K562 (cell line): ENCODE measurements at regions not wholly inside any gene's neighbourhood (a gene's known extent, or its start where the extent isn't known, plus 50 kb on each side); places are given as distances from the start of the nearest gene placed in this dataset.
"Not testable (repeated sequence)": the region's sequence is repeated elsewhere in the genome, so short reads cannot be mapped to it uniquely, and the experiment has no call there.

Source experiments
- ATAC-seq: fragments of 200-7000 bp; cut with Tn5 transposase; 3 replicates; pipeline ENCODE4 v1.9.1; 2020; ENCODE audit warnings: moderate library complexity
- BruUV-seq: library from RNA; stranded (reverse); fragments of 400-500 nt; replicated peaks from 2 replicates; lab custom pipeline; 2021; lab: Mats Ljungman, UMichigan
- CTCF ChIA-PET: fragments of 300-600 bp; formaldehyde crosslinking; extraction: SDS; loops from one replicate; lab custom pipeline; 2021; ENCODE audit warnings: low intra/inter-chr PET ratio; lab: Yijun Ruan, JAX
- POLR2A ChIA-PET: fragments of 300-600, 350-650 bp; sonication (Branson Sonifier 250); formaldehyde crosslinking; extraction: SDS; loops from one replicate; lab custom pipeline; 2021; ENCODE audit warnings: antibody characterized with exemption, inconsistent platforms; lab: Yijun Ruan, JAX
- DNase-seq, 4 experiments: peaks; one replicate each; pipeline versions ENCODE4 v3.0.0 to v3.0.0-alpha.2; 2011 to 2018; ENCODE audit warnings: low spot score in 3 of 4, mixed read lengths in 3 of 4; ENCODE audit errors: extremely low read depth in 1 of 4
- FAIRE-seq: peaks from 2 replicates; lab custom pipeline; 2011; peaks lifted over from hg19 to GRCh38; lab: Jason Lieb, UNC
- H2AFZ ChIP-seq: 2 replicates; pipeline ENCODE4 v1.6.0; 2011; ENCODE audit warnings: low read depth, low read length, control low read depth, inconsistent platforms
- H3K27ac ChIP-seq: fragments of 200-600 bp; 3 replicates; pipeline ENCODE4 v1.8.0; 2011; ENCODE audit warnings: low read depth, mild to moderate bottlenecking, control low read depth, inconsistent platforms, low read length, moderate library complexity, mixed read lengths; ENCODE audit errors: extremely low read depth
- H3K27me3 ChIP-seq, 2 experiments: fragments of 300-600 bp in 1 of 2; 2 replicates in 1 of 2; 3 replicates in 1 of 2; pipeline versions ENCODE4 v1.6.0 to v1.8.0; 2011; ENCODE audit warnings: inconsistent platforms in 2 of 2, low read length in 2 of 2, mild to moderate bottlenecking in 1 of 2, mixed read lengths in 1 of 2, moderate library complexity in 1 of 2; ENCODE audit not compliant: control insufficient read depth in 2 of 2, insufficient read depth in 2 of 2
- H3K36me3 ChIP-seq: fragments of 300-600 bp; 3 replicates; pipeline ENCODE4 v1.8.0; 2011; ENCODE audit warnings: mild to moderate bottlenecking, low read length, inconsistent platforms; ENCODE audit not compliant: control insufficient read depth, insufficient read depth
- H3K4me1 ChIP-seq, 2 experiments: fragments of 200-600 bp in 1 of 2; replicated peaks in 1 of 2; 2 replicates in 1 of 2; 3 replicates in 1 of 2; pipeline versions ENCODE4 v1.5.1 to v1.8.0; 2011; ENCODE audit warnings: inconsistent platforms in 2 of 2, low read length in 2 of 2, mild to moderate bottlenecking in 1 of 2, mixed read lengths in 1 of 2, moderate library complexity in 1 of 2; ENCODE audit not compliant: control insufficient read depth in 2 of 2, insufficient read depth in 2 of 2
- H3K4me2 ChIP-seq: 2 replicates; pipeline ENCODE4 v1.6.1; 2011; ENCODE audit warnings: low read length, control low read depth, inconsistent platforms, mixed read lengths; ENCODE audit not compliant: insufficient read depth
- H3K4me3 ChIP-seq: fragments of 200-600 bp; sonication (generic), shearing (Covaris generic); 2 replicates; pipeline ENCODE4 v1.5.1; 2016; ENCODE audit warnings: control low read depth, inconsistent platforms
- H3K79me2 ChIP-seq: fragments of 200-600 bp; 3 replicates; pipeline ENCODE4 v1.8.0; 2011; ENCODE audit warnings: low read length, inconsistent platforms; ENCODE audit not compliant: control insufficient read depth, insufficient read depth
- H3K9ac ChIP-seq, 2 experiments: 2 replicates each; pipeline versions ENCODE4 v1.6.0 to v1.6.1; 2011; ENCODE audit warnings: low read depth in 2 of 2, low read length in 2 of 2, control low read depth in 1 of 2, inconsistent platforms in 1 of 2, mild to moderate bottlenecking in 1 of 2, mixed read lengths in 1 of 2; ENCODE audit not compliant: insufficient read depth in 1 of 2
- H3K9me1 ChIP-seq: one replicate; pipeline ENCODE4 v1.6.0; 2011; ENCODE audit warnings: inconsistent platforms, mild to moderate bottlenecking, low read length, moderate library complexity; ENCODE audit not compliant: control insufficient read depth, insufficient read depth
- H3K9me3 ChIP-seq: replicated peaks from 2 replicates; pipeline ENCODE4 v1.5.1; 2011; ENCODE audit warnings: low read depth, low read length, inconsistent platforms; ENCODE audit not compliant: control insufficient read depth, insufficient read depth
- H4K20me1 ChIP-seq: replicated peaks from 2 replicates; pipeline ENCODE4 v1.6.1; 2011; ENCODE audit warnings: low read length, inconsistent platforms, mixed read lengths; ENCODE audit not compliant: control insufficient read depth, insufficient read depth
- WGBS: fragments of 100-300 bp; shearing (Covaris generic); methylation state at CpG from one replicate; pipeline ENCODE4 v1.1.6; 2016; ENCODE audit warnings: low coverage, mixed read lengths; ENCODE audit not compliant: insufficient coverage; ENCODE audit errors: missing lambda C conversion rate; 5-methylcytosine and 5-hydroxymethylcytosine counted together
- in situ Hi-C: fragments of 300-500 bp; cut with MboI; formaldehyde crosslinking; loops from 4 replicates; pipeline ENCODE4 v1.15.0; 2018; ENCODE audit warnings: inconsistent platforms, mixed read lengths
- intact Hi-C: fragments of 100-400 bp; cut with micrococcal nuclease; formaldehyde crosslinking; loops from 2 replicates; pipeline ENCODE4 v1.14.2; 2022

DNA sequence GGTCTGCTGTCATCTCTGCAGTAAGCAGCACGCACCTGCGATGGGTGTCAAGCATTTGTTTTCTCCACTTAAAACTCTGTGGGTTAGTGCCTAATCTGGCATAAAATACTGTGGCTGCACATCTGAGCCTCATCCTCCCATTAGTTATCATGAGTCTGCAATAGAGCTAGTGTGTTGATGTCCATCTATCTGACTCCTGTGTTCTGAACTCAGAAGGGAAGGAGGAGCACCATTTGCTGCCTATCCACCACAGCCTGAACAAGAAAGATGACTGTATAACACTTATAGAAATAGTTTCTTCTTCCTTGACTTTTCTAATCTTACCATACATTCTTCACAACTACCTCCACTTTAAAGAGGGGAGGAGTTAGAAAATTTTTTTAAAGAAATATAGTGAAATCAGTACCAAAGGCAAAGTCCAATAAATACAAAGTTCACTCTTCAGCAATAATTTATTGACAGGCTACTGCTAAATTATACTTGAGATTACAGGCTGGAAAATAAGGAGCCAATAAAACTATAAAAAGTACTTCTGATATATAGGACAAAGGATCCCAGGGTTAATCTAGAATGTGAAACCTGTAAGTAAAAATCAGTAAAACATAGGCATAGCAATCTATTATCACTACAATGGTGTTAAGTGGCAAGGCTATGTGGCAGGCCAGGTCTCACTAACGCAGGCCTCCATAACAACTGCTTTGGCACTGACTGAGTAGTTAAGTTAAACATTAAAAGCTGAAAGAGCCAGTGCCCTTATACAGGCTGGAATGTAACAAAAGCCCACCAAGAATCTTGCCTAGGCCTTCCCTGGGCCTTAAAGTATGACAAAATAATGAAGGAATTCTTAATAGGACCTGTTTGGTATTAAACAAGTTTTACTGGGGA lies 70.2 kb downstream of the LGALS9C start:
- H3K9me1 ChIP-seq, H3K36me3 ChIP-seq, BruUV-seq, POLR2A ChIA-PET, H2AFZ ChIP-seq, H4K20me1 ChIP-seq, H3K4me1 ChIP-seq, CTCF ChIA-PET, H3K9ac ChIP-seq, H3K79me2 ChIP-seq, H3K27ac ChIP-seq, H3K4me2 ChIP-seq, ATAC-seq, DNase-seq, H3K27me3 ChIP-seq, in situ Hi-C loops, H3K4me3 ChIP-seq, H3K9me3 ChIP-seq, FAIRE-seq, intact Hi-C loops: not testable (repeated sequence)
- no CpG with 5 or more reads among the region's 3 CpGs for WGBS

- H2AFZ ChIP-seq, intact Hi-C loops, H3K9ac ChIP-seq, H4K20me1 ChIP-seq, CTCF ChIA-PET, FAIRE-seq, DNase-seq, POLR2A ChIA-PET, H3K36me3 ChIP-seq, H3K9me1 ChIP-seq, H3K4me3 ChIP-seq, H3K79me2 ChIP-seq, H3K27ac ChIP-seq, ATAC-seq, H3K4me2 ChIP-seq, H3K9me3 ChIP-seq, H3K4me1 ChIP-seq, BruUV-seq, H3K27me3 ChIP-seq: not testable (repeated sequence)
- in situ Hi-C loops: loop anchor here (25.0 kb wide), 3 partner anchors 345 to 1830 kb away; no protein-coding TSS in a partner anchor
- WGBS: no CpG with 5 or more reads among the region's 4 CpGs
These were observed 80.5 kb downstream of the LGALS9C start for GRCh38 chr17:18557086-18557485.
